ENCODE measurements at regions not wholly inside any gene's neighbourhood (a gene's known extent, or its start where the extent isn't known, plus 50 kb on each side); places are given as distances from the start of the nearest gene placed in this dataset.

- TF ChIP-seq EZH2phosphoT487 (IDR thresholded peaks at IDR 0.05; ENCODE audit: borderline replicate concordance, low read length), result no peak
- no peak for TF ChIP-seq CTCF (conservative IDR thresholded peaks at IDR 0.05; ENCODE audit: low read depth, low read length)
Measured at GRCh38 chr1:224524679-224525078, 90.1 kb upstream of the WDR26 start.

Data from PC-3 (cell line).